GM21360 (cell line): ENCODE measurements at regions not wholly inside any gene's neighbourhood (a gene's known extent, or its start where the extent isn't known, plus 50 kb on each side); places are given as distances from the start of the nearest gene placed in this dataset.
"Not testable (repeated sequence)": the region's sequence is repeated elsewhere in the genome, so short reads cannot be mapped to it uniquely, and the experiment has no call there.

Experiments used
- ATAC-seq: cut with Tn5 transposase; IDR thresholded peaks from one replicate; pipeline ENCODE4 v1.9.1; 2021; ENCODE audit warnings: mild to moderate bottlenecking, moderate library complexity; ENCODE audit not compliant: unreplicated experiment

DNA sequence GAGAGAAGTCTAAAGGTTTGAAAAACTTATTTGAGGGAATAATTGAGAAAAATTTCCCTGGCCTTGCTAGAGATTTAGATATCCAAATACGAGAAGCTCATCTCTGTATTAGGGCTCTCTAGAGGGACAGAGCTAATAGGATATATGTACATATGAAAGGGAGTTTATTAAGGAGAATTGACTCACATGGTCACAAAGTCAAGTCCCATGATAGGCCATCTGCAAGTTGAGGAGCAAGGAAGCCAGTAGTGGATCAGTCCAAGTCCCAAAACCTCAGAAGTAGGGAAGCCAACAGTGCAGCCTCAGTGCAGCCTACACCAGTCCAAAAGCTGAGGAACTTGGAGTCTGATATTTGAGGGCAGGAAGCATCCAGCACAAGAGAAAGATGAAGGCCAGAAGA, 126.7 kb downstream of the PJA2 start:
- ATAC-seq, result not testable (repeated sequence)

DNA sequence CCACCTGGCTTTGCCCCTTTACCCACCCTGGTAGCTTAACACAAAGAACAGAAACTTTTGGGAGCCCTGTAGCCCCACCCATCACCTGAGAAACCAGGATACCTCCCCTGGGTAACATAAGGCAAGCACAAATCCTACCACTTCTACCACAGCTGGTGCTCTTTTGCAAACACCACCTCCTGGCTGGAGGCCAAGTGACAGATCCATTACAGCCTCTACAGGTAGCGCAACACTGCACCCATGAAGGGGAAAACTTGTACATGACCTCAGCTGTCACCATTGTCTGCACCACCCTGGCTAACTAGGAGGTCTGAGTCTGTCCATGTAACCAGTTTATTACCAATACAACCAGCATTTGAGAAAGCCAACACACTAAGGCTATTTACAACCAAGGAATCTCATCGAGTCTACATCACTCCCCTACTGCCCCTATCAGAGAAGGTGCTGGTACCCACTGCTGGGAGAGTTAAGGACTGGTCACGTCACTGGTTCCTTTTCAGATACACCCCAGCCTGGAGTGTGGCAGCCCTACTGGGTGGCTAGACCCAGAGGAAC, 128.6 kb downstream of the PJA2 start:
- no peak for ATAC-seq

DNA sequence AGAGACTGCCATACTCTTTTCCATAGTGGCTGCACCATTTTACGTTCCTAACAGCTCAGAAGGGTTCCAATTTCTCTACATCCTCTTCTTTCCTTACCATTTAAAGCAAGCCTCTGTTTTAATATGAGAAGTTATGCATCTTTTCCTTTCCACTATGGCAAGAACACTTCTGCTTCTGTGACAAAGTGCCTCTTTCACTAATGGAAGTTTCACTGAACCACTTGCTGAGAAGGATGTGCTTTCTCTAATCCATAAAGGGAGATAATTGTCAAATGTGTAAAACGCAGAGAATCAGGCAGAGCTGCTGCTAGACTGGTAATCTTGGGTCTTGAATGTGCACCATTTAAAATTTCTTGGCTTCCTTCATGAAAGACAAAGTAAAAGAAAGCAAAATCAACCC, 131.6 kb downstream of the PJA2 start:
- no peak for ATAC-seq

DNA sequence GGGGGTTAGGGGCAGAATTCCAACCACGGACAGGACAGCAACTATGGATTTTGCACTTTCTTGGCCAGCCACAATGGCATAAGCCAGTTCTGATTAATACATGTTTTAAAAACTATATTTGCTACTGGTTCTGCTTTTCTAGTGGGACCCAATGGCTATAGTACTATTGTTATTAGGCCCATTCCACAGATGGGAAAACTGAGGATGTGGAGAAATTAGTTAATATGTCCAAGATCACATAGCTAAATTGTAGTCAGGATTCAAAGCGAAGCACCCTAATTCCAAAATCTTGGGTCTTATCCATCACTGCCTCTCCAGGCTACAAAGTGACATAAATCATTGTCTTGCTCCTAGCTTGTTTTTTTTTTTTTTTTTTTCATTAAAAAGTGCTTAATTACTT, 133.9 kb downstream of the PJA2 start:
- ATAC-seq, result no peak

DNA sequence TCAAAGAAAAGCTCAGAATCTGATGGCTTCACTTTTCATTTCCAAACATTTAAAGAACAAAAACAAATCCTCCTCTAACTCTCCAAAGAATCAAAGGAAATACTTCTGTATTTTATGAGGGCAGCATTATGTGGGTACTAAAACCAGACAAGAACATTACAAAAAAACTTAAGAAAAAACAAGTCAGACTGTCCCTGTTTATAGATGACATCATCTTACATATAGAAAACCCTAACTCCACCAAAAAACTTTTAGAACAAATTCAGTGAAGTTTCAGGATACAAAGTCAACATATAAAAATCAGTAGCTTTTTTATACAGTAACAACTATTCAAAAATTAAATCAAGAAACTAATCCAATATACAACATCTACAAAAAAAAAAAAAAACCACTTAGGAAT, 136.2 kb downstream of the PJA2 start:
- no peak for ATAC-seq

DNA sequence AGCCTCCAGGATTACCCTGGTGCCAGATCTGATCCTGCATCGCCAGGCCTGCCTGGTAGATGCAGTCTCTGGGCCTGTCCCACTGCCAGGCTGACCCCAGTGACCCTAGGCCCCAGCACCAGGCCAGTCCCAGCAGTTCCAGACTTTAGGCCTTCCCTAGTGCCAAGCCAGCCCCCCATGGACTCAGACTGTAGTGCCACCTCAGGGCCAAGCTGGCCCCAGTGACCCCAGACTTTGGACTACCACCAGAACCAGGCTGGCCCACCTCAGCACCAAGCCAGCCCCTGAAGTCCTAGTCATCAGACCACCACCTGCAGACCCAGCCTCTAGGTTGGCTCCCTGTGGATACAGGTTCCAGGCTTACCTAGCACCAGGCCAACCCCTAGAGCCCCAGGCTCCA, 142.5 kb downstream of the PJA2 start:
- ATAC-seq, result no peak

DNA sequence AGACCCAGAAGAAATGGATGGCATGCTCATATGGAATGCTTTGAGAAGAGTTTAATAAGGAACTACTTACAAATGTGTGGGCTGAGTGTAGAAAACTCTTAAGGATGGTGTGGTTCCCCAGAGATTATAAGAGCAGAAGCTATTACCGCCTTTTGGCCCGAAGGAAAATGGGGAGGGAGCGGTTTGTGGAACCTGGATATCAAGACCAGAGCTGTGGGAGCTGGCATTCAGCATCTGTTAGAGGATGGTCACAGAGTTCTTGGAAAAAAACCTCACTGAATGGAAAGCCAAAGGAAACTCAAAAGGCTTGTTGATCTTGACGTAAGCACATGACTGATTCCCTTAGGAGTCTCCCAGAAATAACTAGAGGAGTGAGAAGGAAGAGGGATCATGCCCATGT, 151.0 kb downstream of the PJA2 start:
- no peak for ATAC-seq

DNA sequence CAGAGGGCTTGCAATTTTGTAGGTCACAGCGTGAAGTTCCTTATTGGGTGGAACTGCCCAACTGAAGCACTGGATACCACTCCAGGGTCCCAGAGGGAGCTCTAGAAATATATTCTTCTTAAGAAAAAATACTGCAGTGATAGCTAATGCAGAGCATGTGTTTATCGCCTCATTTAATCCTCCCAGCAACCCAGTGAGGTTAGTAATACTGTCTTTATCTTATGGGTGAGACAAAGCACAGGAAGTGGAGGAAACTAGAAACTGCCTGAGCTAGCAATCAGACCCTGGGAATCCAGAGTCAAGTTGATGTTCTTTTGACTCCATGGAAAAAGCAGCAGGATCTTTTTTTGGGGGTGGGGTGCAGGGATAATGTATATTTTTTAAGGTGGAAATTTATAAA, 153.3 kb downstream of the PJA2 start:
- ATAC-seq, result no peak

DNA sequence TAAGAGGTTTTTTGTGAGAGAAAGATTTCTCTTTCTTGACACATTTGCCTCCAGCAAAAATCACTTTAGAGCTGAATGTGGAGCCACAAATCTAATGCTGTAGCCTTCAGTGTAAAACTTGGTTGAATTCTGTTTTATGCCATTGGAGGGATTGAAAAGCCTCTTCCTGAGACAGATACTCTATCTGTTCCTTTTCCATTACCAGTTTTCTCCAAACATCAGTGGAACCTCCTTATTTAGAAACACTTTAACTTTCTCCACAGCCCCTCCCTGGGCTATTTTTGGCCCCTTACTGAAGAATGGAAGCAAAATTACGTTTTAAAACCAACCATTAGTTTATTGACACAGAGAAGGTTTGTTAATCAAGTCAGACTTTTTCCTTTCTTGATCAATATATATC, 155.3 kb downstream of the PJA2 start:
- ATAC-seq, result no peak

DNA sequence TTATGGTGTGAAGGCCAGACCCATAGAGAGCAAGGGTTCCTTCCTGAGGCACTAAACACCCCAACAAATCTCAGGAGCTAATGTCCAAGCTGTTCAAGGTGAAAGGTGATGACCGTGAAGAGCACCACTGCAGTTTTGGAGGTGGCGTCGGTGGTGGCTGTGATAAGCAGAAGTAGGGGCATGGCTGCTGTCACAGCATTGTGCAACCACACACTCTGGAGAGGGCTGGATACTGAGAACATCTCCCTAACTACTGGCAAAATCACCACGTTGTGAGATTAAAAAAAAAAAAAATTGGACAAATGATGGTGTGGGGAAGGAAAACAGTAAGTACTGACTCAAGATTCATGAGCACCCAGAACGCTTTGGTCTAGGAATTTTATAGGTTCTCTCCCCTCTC, 156.5 kb downstream of the PJA2 start:
- no peak for ATAC-seq

DNA sequence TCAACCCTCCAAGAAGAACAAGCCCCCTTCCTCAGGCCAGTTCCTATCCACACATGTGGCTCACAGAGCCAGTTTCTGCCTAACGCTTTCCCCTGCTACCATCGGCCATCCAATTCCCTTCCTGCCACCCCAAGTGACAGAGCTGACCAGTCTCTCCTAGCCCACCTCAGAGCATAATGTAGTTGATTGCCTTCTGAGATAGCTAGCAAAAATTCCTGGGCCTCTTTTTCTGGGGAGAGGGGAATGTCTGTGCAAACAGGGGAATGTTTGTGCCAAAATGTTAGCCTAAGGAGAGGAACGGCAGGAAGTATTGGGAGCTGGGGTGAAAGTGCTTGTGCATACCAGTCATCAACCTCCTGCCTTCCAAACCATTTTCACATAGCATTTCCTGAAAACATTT, 157.0 kb downstream of the PJA2 start:
- no peak for ATAC-seq

DNA sequence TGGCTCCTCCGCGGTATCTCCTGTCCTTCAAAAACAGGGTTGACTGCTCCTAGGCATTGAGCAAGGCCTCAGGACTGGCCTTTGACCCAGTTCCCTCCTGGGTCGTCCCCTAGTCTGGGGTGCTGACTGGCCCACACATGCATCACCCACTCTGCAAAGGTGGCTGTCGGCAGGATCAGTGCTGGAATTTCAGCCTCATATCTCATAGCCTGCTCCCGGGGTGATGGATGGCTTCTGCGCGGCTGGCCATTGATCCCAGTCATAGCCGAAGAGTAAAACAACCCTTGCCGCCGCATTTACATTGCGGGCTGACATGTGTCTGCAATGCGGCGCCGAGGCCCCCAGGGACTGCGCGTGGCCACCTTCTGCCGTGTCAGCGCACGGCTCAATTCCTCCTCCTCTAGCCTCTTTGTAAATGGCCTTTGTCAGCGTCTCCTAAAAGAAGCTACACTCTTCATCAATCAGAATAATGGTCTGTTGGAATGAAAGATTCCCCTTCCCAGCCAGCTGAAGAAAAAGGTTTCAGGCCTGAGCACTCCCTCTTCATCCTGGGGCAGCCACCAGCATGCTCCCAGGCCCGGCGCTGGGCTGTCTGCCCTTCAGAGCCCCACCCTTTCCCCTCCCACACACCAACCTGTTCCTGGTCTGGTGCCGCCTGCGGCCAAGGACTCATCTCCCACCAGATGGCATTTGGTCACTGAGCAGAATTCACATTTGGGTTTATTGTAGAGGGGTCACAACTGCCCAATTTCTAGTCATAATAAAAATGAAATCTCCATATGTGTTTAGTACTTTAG, 159.0 kb downstream of the PJA2 start:
- no peak for ATAC-seq

DNA sequence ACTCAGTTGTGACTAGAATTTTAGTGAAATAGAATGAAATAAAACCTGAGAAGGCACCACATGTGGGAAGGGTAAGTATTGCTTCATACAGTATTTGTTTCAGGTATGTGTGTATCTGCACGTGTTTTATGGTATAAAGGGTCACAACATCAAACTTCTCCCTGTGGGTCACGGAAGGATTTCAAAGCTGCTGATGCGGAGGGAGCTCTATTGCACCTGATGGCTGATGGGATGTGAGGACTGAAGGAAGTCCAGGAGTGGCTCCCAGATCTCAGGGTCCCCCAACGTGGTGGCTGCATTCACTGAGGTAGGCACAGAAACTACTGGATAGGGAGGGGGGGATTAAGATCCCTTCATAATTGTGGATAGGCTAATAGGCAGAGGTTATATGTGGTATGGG, 159.7 kb downstream of the PJA2 start:
- ATAC-seq, result no peak

DNA sequence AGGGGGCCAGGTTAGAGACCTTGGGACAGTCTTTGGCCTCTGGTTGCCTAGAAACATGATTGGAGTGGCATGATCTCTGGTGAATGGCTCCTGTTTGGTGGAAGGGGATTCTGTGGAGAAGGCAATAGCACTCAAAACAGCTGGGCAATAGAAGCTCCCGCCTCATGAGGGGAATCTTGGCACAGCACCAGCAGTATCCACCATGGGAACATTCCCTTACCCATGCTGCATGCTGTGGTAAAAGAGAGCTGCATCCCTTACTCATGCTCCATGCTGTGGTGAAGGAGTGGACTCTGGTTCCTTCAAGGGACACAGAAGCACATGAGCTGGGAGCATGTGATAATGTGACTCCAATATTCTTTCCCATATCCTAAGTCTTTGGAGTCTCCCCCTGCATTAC, 160.6 kb downstream of the PJA2 start:
- ATAC-seq, result no peak

DNA sequence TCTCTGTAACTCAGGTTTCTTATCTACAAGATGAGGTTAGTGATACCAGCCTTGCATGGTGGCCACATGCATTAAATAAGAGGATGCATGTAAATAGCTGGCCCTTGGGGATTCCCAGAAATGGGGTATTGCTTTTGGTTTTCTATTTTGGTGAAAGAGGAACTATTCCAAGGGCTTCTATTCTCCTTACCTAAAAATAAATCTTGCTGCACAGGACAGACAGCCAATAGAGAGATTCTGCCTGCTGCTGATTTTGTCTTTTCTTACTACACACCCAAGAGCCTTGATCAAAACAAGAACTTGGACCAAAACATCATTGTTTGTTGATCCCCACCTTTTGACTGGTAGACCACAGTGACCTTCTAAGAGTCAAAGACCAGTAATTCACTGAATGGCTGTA, 161.8 kb downstream of the PJA2 start:
- ATAC-seq, result peak; percentile 80

DNA sequence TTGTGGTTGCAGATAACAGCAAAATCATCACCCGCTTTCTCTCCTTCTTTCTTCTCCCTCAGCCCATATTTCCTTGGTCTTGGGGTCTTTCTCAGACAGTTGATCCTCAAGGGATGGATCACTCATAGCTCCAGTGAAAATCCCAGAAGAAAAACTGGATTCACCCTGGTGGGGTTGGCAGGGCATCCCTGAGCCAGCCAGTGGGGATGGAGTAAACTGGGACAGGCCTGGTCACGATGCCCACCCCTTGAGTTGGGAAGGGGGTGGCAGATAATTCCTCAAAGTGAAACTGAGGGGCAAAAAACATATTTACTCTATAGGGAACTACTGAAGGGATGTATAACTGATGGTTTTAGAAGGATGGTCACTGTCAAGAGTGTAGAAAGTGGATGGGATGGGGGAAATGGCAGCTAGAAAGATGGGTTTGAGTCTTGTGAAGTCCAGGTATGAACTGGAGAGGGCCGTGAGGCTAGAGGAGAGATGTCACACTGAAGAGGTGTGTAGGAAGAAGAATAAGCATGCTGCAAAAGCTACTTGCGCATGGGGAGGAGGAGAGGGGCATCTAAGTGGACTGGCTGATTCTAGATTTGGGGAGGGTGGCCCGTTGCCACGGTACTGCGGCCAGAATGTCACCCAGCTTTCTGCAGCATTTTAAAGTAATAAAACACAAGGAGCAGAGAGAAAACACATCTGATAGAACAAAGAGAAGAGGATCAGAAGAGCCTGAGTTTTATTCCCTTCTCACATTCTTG, 162.8 kb downstream of the PJA2 start:
- ATAC-seq, result no peak
